CD4-positive, alpha-beta T cell treated with Interleukin-6 at 100 ng/mL for 8 hours (primary cell): ENCODE measurements at regions not wholly inside any gene's neighbourhood (a gene's known extent, or its start where the extent isn't known, plus 50 kb on each side); places are given as distances from the start of the nearest gene placed in this dataset.

ENCODE experiments used
- DNase-seq: peaks from one replicate; pipeline ENCODE4 v3.0.0-alpha.2; 2020; ENCODE audit warnings: mixed read lengths, low spot score

- no peak for DNase-seq
These were observed 59.5 kb upstream of the HGFAC start for GRCh38 chr4:3382251-3382650.

GRCh38 chr4:3384391-3384770 lies 57.4 kb upstream of the HGFAC start:
- no peak for DNase-seq

GRCh38 chr4:3384771-3385710 lies 56.7 kb upstream of the HGFAC start:
- no peak for DNase-seq

- DNase-seq = no peak
These were observed 55.9 kb upstream of the HGFAC start for GRCh38 chr4:3385711-3386420.

GRCh38 chr4:3386526-3386925 lies 55.2 kb upstream of the HGFAC start:
- DNase-seq = no peak

GRCh38 chr4:3387154-3387942 lies 54.4 kb upstream of the HGFAC start:
- no peak for DNase-seq

- no peak for DNase-seq
These were observed 53.8 kb upstream of the HGFAC start for GRCh38 chr4:3387943-3388361.

- DNase-seq = no peak
These were observed 53.1 kb upstream of the HGFAC start for GRCh38 chr4:3388471-3389232.

GRCh38 chr4:3389233-3390215 lies 52.2 kb upstream of the HGFAC start:
- no peak for DNase-seq

- no peak for DNase-seq
These were observed 51.4 kb upstream of the HGFAC start for GRCh38 chr4:3390288-3390811.

GRCh38 chr4:3391422-3391821 lies 50.3 kb upstream of the HGFAC start:
- DNase-seq = no peak
